Activated CD4-positive, alpha-beta T cell treated with anti-CD3 and anti-CD28 coated beads, Interleukin-2, amount 50 U/mL, for 4 hours (primary cell): ENCODE measurements at regions not wholly inside any gene's neighbourhood (a gene's known extent, or its start where the extent isn't known, plus 50 kb on each side); places are given as distances from the start of the nearest gene placed in this dataset.

Experiments used
- DNase-seq, 2 experiments: peaks; one replicate each; pipeline ENCODE4 v3.0.0-alpha.2; 2020

GRCh38 chr13:99630269-99630898, 129.1 kb downstream of the TM9SF2 start:
- no peak for DNase-seq

GRCh38 chr13:99629641-99630040, 128.4 kb downstream of the TM9SF2 start:
- no peak for DNase-seq

- no peak for DNase-seq
Measured at GRCh38 chr13:99628442-99628841, 127.2 kb downstream of the TM9SF2 start.

- DNase-seq: no peak
Measured at GRCh38 chr13:99626461-99627082, 125.3 kb downstream of the TM9SF2 start.

GRCh38 chr13:99624936-99625540, 123.8 kb downstream of the TM9SF2 start:
- DNase-seq: no peak

GRCh38 chr13:99620806-99621205, 119.5 kb downstream of the TM9SF2 start:
- no peak for DNase-seq

- DNase-seq: no peak
Measured at GRCh38 chr13:99619207-99619606, 117.9 kb downstream of the TM9SF2 start.

GRCh38 chr13:99617474-99618255, 116.4 kb downstream of the TM9SF2 start:
- DNase-seq: no peak

- peak; percentile 11 to 17 for DNase-seq
Measured at GRCh38 chr13:99614465-99614885, 113.2 kb downstream of the TM9SF2 start.
